ENCODE measurements at regions not wholly inside any gene's neighbourhood (a gene's known extent, or its start where the extent isn't known, plus 50 kb on each side); places are given as distances from the start of the nearest gene placed in this dataset.

DNA sequence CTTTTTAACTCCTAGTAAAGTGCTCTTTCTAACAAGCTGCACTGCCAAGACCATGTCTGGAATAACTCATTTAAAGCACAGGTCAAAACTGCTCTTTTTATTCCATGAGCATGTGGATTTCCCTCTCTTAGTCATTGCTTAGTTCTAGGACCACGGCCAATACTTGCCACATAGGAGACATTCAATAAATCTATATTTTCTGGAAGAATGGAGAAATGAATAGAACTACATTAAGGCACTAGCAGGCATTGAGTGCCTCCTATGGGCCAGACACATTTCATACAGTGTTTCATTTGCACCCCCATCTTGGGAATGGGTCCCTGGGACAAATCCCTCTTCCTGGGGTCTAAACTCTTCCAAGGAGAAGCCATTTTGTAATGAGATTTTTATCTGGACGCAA lies 552.8 kb upstream of the CITED2 start:
- DNase-seq: no peak

DNA sequence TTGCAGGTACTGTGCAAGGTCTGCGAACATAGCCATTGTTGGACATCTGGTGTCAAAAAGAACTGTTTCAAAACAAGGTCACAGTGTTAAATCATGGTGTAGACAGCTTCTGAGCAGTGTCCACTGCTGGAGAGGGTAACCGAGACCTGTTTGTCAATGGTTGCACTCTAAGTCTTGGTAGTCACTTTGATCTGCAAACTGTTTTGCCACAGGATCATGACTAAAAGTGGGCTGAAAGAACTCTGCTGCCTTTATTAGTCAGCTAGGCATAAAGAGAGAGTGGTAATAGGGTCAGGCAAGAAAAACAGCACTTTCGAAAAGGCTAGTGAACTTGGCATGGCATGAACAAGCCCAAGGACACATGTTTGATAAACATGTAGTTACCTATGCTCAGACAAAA lies 552.3 kb upstream of the CITED2 start:
- DNase-seq: no peak

DNA sequence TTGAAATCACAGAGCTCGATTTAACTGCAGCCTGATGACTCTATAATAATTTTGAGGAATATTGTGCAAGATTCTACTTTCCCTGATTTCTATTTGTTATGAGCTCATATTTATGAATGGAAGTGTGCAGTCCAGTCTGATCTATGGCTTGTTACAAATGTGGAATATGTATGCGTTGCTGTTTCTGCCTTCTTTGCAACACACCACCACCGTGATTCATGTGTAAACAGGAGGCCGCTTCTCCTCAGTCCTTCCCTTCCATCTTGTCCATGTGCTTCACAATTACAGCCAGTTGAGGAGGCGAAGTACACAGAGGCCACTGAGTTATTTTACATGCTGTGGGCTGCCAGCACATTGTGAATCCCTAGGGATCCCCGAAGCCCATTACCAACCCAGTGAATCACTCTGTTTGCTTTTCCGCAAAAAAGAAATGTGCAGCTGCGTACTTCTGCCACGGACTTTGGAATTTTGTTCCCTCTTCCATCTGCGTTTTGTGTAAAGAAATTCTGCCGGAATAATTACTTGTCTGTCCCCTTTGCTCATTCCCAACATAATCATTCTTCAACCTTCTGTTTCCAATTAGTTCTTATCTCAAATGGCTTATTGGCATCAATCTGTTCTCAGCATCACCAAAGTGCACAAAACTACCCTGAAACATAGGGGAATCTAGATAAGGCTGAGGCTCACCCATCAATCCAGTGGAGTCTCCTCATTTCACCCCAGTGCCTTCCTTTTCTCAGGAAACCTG lies 551.6 kb upstream of the CITED2 start:
- DNase-seq: peak in 1 of 2 donors; percentile 54

DNA sequence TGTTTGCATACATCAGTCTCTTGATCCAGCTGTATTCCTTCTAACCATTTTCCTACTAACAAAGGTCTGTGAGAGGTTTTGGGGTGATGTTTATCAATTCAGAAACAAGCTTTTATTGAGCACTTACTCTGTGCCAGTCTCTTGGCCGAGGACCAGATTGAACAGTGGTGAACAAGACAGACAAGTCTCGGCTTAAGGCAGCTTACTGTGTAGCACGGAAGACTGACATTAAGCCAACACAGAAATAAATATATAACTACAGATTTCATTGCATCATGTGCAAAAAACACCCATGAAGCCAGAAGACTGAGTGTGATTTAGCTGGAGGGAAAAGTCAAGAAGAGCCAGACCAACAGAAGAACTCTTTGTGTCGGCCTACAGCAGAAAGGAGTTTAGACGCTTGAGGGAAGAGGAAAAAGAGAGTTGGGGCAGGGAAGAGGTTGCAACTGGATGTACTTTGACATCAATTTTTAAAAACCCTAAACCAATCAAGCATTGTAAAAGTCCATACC lies 549.6 kb upstream of the CITED2 start:
- no peak for DNase-seq

DNA sequence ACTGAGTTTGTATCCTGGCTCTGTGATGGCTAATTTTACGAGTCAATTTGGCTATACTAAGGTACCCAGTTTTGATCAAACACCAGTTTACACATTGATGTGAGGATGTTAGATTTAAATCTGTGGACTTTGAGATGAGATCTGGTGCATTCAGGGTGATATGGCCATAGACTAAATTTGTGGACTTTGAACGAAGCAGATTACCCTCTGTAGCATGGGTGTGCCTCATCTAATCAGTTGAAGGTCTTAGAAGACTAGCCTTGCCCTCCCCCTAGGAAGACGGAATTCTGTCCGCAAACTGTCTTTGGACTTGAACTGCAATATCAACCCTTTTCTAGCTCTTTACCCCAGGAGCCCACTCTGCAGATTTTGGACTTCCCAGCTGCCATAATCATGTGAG lies 547.8 kb upstream of the CITED2 start:
- DNase-seq: no peak

DNA sequence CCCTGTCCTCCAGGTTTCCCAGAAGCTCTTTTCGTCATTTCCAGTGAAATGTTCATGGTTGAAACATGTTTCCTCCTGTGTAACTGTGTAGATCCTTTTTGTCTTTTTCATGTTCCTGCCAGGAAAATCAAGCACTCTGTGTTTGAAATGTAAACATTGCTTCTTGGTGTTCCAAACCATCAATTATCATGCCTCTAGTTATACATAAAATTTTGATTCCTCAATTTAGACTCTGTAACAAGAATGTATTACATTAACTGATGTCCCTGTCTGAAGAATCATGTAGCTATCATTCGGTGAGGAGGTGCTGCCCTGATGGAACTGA lies 546.3 kb upstream of the CITED2 start:
- no peak for DNase-seq

DNA sequence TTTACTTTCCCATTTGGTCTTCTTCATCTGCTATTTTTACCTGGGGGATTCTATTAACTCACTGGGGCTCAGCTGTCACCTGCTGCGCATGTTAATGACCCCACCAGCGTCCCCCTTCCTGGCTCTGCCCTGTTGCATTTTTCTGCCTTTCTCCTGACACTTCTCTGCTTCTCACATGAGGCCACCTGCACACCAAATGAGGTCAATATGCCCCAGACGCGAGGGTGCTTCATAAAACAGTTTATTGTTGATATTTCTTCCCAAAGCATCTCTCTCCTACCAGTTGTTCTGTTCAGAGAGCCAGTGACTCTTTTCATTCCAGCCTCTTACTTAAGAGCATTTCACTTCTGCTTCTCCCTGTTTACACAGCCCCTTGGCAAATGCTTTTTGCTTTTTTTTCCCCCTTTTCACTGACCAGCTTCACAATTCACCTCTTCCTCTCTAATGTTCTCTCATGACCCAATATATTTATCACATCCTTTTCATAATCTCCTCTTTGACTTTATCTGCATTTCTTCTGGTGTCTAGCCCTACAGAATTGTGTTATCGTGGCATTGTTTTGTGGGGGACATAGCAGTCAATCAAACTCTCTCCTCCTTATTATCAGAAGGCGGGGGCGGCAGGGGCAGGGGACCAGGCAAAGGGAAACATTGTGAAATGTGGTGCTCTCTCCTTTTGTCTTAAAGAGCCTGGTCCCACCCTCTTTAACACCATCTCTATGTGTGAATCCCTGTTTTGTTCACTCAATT lies 545.8 kb upstream of the CITED2 start:
- DNase-seq: no peak

DNA sequence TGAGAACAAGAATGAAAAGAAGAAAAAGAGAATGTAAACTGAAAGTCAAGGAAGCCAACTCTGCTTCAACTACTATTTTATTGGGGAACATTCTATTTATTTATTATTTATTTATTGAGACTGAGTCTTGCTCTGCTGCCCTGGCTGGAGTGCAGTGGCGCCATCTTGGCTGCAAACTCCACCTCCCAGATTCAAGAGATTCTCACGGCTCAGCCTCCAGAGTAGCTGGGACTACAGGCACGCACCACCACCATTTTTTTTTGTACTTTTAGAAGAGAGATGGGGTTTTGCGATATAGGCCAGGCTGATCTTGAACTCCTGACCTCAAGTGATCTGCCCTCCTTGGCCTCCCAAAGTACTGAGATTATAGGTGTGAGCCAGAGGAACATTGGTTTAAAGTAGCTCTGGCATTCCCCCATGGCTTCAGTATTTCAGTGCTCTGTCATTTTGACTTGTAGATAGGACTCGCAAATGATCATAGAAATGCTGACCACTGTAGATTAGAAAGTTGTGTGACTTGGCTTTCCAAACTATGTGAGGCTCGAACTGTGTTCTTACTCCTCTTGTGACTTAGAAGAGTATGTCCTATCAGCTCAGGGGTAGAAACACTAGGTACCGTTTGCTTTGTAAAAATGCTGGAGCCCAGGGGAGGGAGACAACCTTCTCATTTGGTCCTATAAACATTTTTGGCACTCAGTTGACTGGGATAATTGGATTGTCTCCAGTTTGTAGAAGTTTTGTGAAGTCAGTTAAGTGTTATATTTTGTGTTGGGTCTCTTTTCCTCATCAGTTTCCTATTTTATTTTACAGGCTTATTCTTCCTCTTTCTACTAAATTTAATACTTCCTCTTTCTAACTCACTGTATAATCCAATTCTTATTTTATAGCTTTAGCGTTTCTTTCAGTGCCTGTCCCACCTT lies 544.9 kb upstream of the CITED2 start:
- DNase-seq: no peak

DNA sequence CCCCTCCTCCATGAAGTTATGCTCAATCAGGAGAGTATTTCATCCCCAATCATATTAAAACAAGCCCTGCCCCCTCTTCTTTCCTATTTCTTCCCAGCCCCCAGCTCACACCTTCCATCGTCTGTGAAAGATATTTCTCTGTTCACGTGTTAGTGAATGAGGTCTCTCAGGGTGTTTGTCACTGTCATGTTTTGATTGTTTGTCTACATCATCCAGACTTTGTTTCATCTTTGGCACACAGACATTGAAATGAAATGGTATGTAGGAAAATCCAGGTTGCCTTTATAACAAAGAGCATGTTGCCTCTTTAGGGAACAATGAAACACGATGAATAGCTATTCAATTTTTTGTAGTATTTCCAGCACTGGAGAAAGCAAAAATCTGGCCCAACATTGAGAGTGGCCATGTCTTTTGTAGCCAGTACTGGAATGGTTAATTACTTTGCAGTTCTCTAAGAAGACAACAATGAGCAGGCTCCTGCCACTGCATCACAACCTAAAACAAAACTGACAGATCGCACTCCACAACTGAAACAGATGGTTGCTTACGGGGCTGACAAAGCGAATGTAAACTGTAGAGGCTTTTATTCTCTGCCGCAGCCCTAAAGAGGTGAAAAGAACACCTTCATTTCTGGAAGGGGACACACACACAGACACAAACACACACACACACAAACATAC lies 543.6 kb upstream of the CITED2 start:
- DNase-seq: no peak

DNA sequence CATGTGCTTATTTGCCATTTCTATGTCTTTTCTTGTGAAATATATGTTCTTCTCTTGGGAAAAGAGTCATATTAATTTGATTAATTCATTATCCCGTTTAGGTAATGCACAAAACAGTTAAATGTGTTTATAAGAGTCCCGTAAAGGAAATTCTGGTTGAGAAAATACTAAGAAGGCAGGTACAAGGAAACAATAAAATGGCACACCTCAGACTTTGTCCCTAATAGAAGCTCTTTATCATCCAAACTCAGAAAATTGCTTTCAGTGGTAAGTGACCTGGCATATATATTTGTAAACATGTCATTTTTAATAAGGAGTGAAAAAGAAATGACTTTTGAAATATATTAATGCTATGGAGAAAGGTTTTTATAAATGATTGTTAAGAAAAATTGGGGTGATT lies 540.5 kb upstream of the CITED2 start:
- DNase-seq: no peak

DNA sequence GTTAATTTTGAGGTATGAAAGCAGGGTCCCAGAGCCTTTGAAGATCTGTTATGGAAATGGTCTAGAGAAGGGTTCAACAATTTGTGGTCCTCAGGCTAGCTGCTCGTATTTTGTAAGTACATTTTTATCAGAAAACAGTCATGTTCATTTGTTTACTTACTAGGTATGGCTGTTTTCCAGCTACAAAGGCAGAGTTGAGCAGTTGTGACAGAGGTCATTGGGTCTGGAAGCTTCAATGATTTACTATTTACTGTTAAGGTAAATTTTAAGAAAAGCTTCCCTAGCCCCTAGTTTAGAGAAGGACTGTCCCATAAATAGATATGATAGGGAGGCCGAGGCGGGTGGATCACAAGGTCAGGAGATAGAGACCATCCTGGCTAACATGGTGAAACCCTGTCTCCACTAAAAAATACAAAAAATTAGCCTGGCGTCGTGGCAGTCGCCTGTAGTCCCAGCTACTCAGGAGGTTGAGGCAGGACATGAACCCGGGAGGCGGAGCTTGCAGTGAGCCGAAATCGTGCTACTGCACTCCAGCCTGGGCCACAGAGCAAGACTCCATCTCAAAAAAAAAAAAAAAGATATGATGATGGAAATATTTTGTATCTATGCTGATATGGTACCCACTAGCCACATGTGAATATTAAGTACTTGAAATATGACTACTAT lies 538.4 kb upstream of the CITED2 start:
- no peak for DNase-seq

DNA sequence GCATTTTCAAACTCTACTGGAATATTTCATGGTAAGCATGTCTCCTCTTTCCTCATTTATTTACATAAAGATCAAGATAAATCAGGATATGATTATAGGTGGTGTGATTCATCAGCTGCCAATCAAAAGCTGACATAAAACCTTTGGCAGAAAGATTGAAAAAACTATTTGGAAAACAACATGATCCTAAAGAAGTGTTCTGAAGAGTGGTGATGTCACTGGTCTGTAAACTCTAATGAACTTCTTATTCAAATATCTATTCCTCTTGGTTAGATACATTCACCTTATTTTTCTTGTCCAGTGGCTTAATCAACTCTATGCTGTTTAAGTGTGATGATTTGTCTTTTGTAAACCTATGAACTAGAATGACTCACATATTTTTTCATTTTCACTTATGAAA lies 535.5 kb upstream of the CITED2 start:
- DNase-seq: no peak

DNA sequence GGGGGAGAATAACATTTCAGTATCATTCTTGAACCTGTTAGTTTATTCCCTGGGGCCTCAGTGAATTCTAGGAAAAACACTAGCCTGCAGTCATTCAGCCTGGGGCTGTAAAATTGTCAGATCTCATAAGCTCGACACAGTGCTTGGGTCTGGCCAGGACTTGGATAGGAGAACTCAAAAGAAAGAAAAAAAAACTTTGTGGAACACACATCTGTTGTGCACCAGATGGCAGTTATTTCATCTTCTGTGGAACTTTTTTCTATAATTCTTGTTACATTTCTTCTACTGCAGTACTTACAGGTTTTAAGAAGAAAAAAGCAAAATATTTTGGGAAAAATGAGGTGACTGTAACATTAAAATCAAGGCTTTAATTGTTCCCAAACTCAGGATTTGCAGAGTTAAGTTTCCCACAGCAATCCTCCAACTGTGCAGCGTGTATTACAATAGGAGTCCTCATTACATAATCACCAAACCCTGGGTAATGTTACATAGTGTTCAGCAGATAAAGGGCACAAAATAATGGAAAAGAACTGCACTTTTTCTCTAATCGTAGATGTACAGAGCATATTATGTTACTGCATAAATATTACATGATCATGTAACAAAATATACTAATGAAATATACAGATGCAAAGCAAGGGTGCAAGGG lies 531.1 kb upstream of the CITED2 start:
- no peak for DNase-seq

DNA sequence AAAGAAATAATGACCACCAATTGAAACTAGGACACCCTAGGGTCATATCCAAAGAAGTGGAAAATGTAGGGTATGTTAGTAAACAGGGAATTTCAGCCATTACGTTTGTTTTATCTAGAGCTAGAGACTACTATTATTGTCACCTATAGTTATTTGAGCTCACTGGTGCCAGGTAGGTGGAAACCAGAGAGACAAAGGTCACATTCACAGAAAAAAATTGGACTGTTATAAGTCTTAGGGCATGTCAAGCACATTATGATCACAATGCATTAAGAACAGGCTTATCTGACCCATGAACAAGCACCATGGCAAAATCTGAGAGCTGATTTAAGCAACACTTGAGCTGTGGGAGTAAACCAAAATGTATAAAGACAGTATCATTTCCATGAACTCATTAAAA lies 530.1 kb upstream of the CITED2 start:
- no peak for DNase-seq

DNA sequence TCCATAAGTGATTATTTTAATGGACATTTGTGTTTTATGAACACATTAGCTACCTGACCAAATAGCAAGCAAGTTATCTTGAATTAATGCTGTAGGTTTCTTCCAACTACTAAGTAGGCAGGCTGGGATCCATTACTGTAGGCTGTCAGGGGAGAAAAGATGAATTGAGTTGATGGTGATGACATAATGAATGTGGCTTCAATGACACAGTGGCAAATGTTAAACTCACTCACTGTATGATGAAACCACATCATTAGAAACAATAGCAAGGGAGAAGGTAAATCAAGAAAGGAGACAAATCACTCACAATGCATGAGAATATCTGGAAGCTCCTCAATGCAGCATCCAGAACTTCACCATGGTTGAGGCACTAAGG lies 529.7 kb upstream of the CITED2 start:
- no peak for DNase-seq

DNA sequence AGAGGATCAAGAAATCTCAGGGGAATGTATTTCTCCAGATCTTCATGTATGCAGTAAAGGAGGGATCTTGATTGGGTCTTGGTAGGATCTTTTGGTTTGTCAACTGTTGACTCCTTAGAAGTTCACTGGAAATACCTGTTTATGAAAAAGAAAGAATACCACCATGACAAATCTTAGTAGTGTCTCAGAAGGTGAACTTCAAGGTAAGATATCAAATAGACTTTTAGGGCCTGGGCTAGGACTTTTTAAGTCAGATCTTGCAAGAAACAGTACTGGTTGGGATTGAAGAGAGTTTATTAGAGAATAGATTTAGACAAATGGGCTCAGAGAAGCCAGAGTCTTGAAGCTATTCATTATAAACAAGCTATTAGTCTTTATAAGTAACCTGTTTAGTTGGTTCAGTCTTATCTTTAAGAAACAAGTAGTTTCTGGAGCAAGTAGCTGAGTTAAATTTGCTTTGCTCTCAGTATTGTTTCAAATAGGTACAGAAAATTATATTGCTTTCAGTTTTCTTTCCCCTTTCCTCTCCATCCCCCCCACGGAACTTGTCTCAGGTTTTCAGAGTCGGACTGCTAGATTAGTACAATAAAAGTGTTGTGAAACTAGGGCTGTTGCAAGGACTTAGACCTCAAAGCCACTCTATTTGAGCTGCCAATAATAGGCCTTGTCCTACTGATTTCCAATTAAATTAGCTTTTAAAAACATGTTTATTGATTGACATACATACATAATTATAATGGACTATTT lies 529.1 kb upstream of the CITED2 start:
- DNase-seq: no peak

DNA sequence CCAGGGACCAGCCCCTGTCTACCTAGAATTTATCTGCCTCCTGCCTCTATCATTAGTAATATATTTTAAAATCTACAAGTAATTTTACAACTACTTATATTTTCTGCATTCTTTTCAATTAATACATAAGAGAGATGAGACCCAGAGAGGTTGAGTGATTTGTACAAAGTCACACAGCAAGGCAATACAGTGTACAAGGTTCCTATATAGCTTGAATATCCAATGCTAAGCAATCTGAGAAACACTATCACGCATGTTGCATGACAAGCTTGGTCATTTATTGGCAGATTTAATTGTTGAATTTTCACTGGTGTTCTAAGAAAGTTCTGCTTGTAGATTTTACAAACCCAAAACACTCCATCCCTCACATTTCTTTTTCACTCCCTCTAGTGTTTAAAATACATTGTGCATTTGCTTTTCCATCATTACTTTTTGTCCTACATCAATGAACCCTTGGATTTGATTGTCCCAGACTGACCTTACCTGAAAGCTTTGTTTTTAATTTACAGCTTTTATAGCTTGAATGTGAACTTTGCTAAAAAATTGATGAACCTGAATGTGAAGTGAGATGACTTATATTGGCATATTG lies 520.9 kb upstream of the CITED2 start:
- no peak for DNase-seq

DNA sequence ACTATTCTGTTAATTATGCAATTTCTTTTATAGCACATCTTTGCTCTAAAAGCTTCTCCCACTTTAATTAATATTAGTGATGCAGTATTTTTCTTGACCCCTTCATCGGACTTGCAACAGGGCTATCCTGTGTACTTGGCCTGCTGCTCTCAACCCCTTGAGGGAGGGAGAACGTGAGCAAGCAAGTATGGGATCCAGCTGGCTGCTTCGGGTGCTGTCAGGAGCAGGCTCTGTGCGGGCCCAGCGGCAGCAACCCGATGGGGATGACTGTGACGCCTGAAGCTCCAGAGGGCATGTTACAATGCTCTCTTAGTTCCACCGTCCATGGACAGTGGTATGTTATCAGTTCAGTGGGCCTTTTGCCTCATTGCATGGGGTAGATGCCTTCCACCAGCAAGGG lies 519.8 kb upstream of the CITED2 start:
- DNase-seq: no peak

DNA sequence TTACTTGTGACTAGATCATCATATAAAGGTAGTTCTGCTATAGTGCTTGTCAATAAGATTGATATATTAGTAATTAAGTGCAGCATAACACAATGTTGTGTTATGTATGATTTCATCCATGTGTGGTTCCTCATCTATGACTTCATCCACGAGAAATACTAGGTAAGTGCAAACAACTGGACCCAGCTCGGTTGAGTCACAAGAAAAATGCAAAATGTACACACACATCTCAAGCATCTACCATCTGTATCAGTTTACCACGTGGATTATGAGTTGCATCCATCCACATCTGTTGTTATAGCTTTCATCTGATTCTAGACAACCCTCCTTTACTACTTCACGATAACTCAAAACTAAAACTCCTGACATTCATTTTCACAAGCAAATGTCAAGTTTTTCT lies 517.0 kb upstream of the CITED2 start:
- DNase-seq: no peak

DNA sequence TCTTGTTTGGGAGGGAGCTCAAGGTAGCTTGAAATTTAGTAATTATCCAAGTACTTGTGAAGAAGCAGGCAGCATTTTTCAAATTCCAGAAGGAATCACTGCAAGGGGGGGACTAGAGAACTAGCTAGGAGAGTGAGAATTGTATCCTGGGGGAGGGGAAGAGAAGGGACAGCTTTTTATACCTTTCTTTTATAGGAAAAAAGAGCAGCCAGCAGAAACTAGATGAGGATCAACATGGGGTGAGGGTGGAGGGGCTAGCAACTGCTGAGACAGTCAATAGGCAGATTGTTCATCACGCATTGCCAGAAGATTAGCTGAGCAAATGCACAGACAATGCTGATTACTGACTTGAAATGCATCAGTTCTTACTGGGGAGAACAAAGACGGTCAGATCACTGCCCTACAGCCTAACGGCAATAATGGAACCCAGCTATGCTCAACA lies 514.3 kb upstream of the CITED2 start:
- no peak for DNase-seq
